GM19397 (cell line): ENCODE measurements at regions not wholly inside any gene's neighbourhood (a gene's known extent, or its start where the extent isn't known, plus 50 kb on each side); places are given as distances from the start of the nearest gene placed in this dataset.
"Not testable (repeated sequence)": the region's sequence is repeated elsewhere in the genome, so short reads cannot be mapped to it uniquely, and the experiment has no call there.

Experiments used
- ATAC-seq: cut with Tn5 transposase; IDR thresholded peaks from one replicate; pipeline ENCODE4 v1.9.1; 2021; ENCODE audit warnings: mild to moderate bottlenecking, moderate library complexity; ENCODE audit not compliant: unreplicated experiment

GRCh38 chr5:101091902-101092301 is 188.8 kb upstream of the ST8SIA4 start:
- no peak for ATAC-seq

GRCh38 chr5:101084353-101084752 is 181.3 kb upstream of the ST8SIA4 start:
- ATAC-seq: no peak

GRCh38 chr5:101080462-101081240 is 177.6 kb upstream of the ST8SIA4 start:
- no peak for ATAC-seq

DNA sequence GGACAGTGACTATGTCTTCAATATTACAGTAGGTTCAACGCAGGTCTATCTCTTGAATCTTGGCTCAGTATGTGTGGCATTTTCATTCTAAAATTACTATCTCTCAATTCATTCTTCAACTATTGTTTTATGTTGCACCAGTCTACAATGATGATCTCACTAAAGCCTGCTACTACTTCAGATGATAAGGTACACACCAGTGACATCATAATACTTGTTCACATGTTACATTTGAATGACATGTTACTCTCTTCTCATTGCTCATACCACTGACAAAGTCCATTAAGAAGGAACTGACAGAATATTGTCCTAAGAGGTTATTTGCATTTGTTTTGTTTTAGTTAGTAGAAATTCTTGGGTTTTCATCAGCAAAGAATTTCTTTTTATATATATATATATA is 165.2 kb upstream of the ST8SIA4 start:
- no peak for ATAC-seq

GRCh38 chr5:101067429-101067828 is 164.3 kb upstream of the ST8SIA4 start:
- ATAC-seq: no peak

DNA sequence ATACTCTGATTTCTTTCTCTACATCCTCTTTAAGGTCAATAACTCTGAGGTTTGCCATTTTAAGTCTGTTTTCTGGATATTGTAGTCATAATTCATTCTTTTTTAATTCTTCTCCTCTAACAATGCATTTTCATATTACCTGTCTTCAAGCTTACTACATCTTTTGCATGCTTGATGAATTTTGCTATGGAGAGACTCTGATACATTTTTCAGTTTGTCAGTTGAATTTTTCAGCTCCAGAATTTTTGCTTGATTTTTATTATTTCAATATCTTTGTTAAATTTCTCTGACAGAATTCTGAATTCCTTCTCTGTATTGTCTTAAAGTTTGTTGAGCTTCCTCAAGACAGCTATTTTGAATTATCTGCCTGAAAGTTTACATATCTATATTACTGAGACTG is 159.8 kb upstream of the ST8SIA4 start:
- no peak for ATAC-seq

DNA sequence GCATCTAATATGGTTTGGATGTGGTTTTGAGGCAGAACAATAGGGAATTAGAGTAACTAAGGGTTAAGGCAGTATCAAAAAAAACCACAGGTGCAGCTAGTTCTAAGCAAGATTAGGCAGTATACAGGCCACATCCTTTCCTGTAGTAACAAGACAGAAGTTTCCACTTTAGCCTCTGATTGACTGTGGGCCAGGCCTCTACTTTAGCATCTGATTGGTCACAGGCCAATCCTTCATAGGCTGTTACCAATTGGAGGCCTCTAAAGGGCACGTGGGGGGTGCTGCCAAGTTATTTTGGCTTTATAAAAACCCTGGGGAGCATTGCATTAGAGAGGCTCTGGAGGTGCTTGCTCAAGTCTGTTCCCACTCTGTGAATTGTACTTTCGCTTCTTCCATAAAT is 144.1 kb upstream of the ST8SIA4 start:
- no peak for ATAC-seq

DNA sequence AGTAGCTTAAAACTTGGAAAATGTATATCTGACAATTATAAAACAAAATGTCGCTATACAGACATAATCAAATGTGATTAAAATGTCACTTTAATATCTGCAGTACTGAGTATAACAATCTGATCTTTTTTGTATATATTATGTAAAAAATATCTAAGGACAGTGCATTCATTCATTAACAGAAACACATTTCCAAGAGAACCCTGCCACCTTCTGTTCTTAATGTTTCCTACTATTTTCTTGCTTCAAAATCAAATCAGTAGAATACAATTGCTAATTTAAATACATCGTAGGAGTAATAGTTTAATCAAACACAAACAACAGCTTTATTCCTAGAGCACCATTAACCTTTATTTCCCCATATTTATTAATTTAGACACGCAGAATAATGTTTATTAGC is 142.6 kb upstream of the ST8SIA4 start:
- ATAC-seq: no peak

DNA sequence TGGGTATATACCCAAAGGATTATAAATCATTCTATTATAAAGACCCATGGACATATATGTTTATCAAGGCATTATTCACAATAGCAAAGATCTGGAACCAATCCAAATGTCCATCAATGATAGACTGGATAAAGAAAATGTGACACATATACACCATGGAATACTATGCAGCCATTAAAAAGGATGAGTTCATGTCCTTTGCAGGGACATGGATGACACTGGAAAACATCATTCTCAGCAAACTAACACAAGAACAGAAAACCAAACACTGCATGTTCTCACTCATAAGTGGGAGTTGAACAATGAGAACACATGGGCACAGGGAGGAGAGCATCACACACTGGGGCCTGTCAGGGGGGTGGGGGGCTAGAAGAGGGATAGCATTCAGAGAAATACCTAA is 136.9 kb upstream of the ST8SIA4 start:
- ATAC-seq: not testable (repeated sequence)

GRCh38 chr5:101036778-101037177 is 133.7 kb upstream of the ST8SIA4 start:
- ATAC-seq: no peak

GRCh38 chr5:101035425-101035824 is 132.3 kb upstream of the ST8SIA4 start:
- no peak for ATAC-seq

GRCh38 chr5:101024299-101024698 is 121.2 kb upstream of the ST8SIA4 start:
- no peak for ATAC-seq

DNA sequence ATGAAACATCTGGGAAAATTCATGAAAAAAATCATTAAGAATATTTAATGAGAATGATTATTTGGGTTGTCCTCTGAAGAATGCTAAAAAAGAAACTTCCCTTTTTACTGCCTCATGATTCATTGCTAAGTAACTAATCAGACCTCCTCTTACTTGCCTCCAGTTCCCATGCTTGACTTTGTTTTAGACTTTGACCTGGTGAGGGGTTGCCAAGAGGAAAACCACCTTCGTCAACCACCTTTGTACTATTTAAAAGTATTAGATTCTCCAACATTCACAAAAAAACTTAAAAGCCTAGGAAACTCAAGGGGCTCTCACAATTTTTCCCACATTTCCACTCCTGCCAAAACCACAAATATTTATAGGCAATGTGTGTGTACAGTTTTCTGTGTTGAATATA is 115.2 kb upstream of the ST8SIA4 start:
- ATAC-seq: no peak

DNA sequence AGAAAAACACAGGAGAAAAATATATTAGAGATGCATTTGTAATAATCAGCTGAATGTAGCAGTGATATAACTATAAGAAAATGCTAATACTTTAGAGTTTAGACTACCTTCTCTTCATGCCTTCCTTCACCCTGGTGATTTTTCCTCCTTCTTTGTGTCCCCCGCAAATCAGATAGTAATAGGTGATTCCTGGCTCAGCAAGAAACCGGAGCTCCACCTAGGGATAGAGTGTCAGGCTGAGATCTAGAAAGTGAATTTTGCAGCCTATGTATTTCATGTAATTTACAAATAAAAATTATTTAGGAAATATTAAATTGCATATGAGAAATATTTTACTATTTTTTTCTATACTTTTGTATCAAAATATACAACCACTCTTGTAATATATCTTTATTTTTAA is 109.8 kb upstream of the ST8SIA4 start:
- ATAC-seq: no peak

DNA sequence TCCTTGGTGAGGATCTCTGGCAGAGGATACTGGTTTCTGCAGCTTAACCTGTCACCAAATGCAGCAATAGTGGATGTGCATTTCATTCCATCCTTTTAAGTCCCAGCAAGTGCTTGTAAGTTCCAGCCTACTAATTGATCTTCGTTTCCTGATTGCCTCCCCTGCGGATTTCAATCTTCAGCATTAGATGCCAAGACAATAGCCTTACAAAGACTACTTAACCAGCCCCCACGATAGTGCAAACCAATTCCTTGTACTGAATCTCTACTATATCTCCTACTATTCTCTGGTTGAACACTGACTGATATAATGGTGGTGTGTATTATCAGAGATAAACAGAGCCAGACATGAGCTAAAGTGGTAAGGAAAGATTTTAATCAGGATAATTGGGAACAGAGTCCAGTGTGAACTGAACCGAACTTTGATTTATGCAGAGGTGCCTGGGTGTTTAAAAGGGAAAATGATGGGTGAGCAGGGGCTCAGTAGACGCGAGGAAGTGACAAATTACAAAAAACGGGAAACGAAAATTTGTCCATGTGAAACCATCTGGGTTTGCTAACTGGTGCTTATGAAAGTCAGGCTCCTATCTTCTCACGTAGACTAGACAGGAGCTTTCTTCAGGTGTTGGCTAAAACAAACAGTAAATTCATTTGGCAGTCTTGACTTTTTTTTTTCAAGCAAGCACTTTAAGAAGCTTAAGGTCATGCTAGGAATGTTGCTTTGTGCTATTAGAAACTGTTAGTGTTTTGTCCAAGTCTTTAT is 106.9 kb upstream of the ST8SIA4 start:
- peak; percentile 67 for ATAC-seq

DNA sequence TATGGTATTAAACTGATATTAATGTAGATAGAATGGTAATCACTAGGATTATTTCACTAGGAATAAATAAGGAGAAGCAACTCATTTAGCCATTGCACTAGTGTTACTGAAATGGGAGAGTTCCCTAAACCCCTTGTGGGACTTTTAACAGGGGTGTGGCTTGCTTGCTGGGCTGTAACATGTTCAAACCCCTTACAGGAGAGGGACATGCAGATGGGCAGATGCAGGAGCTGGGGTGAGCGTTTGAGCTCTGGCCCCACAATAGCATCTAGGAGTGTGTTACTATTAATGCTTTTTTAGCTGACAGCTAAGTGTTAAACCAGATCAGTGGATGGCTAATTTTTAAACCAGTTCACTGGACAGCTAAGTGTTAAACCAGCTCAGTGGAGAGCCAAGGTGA is 89.3 kb upstream of the ST8SIA4 start:
- no peak for ATAC-seq

- not testable (repeated sequence) for ATAC-seq
These were observed 80.5 kb upstream of the ST8SIA4 start for GRCh38 chr5:100983601-100984000.

- ATAC-seq: no peak
These were observed 71.0 kb upstream of the ST8SIA4 start for GRCh38 chr5:100974082-100974481.

DNA sequence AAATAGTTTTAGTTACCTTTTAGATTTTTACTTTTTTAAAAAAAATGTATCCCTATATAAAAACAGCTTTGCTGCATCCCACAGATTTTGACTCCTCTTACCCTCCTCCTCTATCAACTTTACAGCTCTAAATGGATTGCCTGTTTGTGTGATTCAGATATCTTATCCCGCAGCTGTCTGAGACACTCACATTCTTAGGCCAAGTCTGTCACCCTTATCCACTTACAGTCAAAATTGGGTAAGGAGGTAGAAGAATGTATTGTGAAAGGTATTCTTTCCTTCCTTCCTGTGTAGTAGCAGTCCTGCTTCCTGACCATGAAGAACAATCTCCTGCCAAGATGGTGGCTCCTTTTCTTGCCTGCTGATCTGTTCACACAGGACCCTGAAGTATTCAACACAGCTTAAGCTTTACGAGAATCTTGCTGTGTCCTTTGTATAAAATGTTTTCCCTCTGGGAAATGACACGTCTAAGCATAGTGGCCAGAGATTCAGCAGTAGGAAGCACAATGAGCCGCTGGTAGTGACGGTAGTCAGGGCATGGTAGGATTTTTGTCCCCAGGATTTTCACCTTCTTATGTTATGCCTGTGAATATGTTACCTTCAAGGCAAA is 67.7 kb upstream of the ST8SIA4 start:
- ATAC-seq: no peak

DNA sequence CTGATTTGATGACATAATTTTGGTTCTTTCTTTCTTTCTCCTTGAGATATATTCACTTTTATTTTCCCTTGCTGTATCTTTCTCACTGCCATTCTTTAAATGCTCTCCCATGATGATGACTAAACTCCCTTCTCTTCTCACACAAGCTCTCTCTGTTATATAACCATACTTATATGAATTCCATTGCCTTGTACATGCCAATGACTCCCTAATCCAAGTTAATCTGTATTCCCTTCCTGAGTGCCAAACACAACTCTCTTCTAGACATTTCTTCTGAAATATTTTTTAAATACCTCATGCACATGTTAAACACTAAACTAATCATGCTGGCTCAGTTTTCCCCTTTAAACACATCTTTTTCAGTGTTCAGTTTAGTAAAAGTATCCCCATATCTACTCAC is 62.2 kb upstream of the ST8SIA4 start:
- no peak for ATAC-seq
